H1 (cell line): ENCODE measurements at regions not wholly inside any gene's neighbourhood (a gene's known extent, or its start where the extent isn't known, plus 50 kb on each side); places are given as distances from the start of the nearest gene placed in this dataset.

Experiments
- MAFK ChIP-seq: IDR thresholded peaks from 2 replicates; pipeline ENCODE4 v1.6.1; 2012; ENCODE audit warnings: low read depth, mild to moderate bottlenecking, improper control_type of control experiment, low read length
- TF ChIP-seq, protein P1 (sequence below): fragments of 300-600 bp; sonication (generic); IDR thresholded peaks from 2 replicates; pipeline ENCODE4 v1.7.1; 2012; ENCODE audit warnings: low read length, moderate library complexity, mild to moderate bottlenecking, inconsistent platforms; ENCODE audit not compliant: insufficient replicate concordance

DNA sequence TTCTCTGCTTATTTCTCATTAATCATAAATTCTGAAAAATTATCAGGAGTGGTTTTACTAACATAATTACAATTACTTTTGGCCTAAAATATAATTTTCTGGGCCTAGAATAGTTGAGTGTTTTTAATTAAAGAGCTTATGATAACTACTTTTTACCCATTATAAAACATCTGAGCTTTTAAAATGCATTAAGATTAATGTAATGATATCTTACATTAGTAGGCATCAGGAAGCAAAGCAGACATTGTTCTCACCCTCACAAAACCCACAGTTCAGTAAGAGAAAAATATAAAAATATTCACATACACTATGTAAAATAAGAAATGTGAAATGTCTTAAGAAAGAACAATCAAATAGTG lies 443.7 kb upstream of the SEMA3A start (continued):
- TF ChIP-seq, protein P1, sequence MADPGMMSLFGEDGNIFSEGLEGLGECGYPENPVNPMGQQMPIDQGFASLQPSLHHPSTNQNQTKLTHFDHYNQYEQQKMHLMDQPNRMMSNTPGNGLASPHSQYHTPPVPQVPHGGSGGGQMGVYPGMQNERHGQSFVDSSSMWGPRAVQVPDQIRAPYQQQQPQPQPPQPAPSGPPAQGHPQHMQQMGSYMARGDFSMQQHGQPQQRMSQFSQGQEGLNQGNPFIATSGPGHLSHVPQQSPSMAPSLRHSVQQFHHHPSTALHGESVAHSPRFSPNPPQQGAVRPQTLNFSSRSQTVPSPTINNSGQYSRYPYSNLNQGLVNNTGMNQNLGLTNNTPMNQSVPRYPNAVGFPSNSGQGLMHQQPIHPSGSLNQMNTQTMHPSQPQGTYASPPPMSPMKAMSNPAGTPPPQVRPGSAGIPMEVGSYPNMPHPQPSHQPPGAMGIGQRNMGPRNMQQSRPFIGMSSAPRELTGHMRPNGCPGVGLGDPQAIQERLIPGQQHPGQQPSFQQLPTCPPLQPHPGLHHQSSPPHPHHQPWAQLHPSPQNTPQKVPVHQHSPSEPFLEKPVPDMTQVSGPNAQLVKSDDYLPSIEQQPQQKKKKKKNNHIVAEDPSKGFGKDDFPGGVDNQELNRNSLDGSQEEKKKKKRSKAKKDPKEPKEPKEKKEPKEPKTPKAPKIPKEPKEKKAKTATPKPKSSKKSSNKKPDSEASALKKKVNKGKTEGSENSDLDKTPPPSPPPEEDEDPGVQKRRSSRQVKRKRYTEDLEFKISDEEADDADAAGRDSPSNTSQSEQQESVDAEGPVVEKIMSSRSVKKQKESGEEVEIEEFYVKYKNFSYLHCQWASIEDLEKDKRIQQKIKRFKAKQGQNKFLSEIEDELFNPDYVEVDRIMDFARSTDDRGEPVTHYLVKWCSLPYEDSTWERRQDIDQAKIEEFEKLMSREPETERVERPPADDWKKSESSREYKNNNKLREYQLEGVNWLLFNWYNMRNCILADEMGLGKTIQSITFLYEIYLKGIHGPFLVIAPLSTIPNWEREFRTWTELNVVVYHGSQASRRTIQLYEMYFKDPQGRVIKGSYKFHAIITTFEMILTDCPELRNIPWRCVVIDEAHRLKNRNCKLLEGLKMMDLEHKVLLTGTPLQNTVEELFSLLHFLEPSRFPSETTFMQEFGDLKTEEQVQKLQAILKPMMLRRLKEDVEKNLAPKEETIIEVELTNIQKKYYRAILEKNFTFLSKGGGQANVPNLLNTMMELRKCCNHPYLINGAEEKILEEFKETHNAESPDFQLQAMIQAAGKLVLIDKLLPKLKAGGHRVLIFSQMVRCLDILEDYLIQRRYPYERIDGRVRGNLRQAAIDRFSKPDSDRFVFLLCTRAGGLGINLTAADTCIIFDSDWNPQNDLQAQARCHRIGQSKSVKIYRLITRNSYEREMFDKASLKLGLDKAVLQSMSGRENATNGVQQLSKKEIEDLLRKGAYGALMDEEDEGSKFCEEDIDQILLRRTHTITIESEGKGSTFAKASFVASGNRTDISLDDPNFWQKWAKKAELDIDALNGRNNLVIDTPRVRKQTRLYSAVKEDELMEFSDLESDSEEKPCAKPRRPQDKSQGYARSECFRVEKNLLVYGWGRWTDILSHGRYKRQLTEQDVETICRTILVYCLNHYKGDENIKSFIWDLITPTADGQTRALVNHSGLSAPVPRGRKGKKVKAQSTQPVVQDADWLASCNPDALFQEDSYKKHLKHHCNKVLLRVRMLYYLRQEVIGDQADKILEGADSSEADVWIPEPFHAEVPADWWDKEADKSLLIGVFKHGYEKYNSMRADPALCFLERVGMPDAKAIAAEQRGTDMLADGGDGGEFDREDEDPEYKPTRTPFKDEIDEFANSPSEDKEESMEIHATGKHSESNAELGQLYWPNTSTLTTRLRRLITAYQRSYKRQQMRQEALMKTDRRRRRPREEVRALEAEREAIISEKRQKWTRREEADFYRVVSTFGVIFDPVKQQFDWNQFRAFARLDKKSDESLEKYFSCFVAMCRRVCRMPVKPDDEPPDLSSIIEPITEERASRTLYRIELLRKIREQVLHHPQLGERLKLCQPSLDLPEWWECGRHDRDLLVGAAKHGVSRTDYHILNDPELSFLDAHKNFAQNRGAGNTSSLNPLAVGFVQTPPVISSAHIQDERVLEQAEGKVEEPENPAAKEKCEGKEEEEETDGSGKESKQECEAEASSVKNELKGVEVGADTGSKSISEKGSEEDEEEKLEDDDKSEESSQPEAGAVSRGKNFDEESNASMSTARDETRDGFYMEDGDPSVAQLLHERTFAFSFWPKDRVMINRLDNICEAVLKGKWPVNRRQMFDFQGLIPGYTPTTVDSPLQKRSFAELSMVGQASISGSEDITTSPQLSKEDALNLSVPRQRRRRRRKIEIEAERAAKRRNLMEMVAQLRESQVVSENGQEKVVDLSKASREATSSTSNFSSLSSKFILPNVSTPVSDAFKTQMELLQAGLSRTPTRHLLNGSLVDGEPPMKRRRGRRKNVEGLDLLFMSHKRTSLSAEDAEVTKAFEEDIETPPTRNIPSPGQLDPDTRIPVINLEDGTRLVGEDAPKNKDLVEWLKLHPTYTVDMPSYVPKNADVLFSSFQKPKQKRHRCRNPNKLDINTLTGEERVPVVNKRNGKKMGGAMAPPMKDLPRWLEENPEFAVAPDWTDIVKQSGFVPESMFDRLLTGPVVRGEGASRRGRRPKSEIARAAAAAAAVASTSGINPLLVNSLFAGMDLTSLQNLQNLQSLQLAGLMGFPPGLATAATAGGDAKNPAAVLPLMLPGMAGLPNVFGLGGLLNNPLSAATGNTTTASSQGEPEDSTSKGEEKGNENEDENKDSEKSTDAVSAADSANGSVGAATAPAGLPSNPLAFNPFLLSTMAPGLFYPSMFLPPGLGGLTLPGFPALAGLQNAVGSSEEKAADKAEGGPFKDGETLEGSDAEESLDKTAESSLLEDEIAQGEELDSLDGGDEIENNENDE = no peak
- TF ChIP-seq MAFK = no peak
